H4 (cell line): ENCODE measurements at regions not wholly inside any gene's neighbourhood (a gene's known extent, or its start where the extent isn't known, plus 50 kb on each side); places are given as distances from the start of the nearest gene placed in this dataset.

ENCODE experiments used
- DNase-seq: peaks from one replicate; pipeline ENCODE4 v3.0.0-alpha.2; 2015; ENCODE audit warnings: low spot score

DNA sequence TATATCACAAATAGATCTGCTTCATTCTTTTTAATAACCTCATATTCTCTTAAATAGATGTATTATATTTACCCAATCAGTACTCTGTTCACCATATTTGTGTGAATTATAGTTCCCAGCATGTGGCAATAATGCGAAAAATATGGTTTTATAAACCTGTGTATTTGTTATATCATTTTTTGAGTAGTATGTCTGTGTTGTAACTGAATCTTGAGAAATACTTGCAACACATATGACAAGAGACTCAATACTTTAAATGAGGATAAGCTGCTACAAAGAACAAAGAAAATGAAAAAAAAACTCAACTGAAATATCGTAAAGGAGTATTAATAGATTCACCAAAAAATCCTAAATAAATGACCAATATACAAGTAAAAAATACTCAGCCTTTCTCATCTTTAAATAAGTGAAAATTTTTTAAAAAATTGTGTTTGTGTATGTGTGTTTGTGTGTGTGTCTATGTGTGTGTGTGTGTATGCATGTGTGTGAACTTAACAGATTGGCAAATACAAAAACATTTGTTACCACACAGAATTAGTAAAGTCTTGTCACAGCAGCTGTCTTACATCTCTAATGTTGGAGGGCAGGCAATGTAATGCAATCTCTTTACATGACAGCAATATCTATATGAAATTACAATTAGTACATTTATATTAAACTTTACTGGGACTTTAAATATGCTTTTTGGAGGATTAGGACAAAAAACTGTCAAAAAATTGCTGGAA is 441.9 kb upstream of the MGAT4C start:
- DNase-seq, result no peak

- no peak for DNase-seq
Measured at GRCh38 chr12:86683568-86684304, 427.5 kb upstream of the MGAT4C start.

DNA sequence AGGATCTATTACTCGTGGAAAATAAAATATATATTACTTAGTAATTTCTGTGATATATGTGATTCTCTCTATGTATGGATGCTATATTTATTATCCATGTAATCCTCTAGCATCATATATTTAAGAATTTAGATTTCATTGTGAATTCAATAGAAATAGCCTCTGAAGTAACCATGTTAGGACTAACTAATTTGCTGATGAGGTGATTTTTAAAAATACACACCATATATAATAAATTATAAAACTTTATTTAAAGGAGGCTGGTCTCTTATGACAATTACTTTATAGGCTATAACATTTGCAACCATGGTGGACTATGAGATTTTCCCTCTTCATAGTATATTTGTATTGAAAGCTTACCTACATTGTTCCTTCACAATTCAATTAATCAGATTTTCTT is 424.9 kb upstream of the MGAT4C start:
- no peak for DNase-seq

- DNase-seq, result no peak
Measured at GRCh38 chr12:86675197-86675596, 419.0 kb upstream of the MGAT4C start.

DNA sequence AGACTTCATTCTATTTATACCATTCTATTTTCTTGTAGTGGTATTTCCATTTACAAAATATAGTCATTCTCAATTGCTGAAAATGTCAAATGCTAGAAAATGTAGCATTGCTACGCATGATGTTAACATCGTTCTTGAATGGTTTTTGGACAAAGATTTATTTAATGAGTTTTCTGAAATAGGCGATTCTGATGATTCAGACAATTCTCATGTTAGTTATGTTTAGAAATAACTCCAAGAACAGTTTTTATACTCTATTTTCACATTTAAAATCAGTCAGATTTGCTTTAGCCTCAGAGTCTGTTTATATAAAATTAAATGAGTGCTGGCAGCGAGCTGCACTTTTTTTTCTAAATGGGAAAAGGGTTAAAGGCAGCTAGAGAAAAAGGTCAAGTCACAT is 414.8 kb upstream of the MGAT4C start:
- no peak for DNase-seq

- no peak for DNase-seq
Measured at GRCh38 chr12:86669010-86669409, 412.8 kb upstream of the MGAT4C start.

GRCh38 chr12:86666316-86666715 is 410.1 kb upstream of the MGAT4C start:
- no peak for DNase-seq

DNA sequence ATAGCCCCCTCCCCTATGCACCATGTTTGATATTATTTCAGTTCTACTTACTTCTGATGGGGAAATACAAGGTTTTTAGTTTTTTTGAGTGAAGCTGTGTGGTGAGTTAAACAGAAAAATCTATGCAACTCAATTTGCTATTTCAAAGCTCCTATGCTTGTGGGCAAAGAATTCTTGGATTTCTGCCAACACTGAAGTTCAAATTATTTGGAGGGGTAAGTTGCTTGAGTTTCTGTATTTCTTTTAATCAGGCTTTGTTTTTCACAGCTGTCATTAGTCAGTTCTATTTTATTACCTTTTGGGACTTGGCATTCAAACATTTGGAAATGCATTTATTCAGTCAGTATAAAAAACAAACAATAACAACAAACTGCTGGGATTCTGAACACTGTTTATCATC is 407.5 kb upstream of the MGAT4C start:
- no peak for DNase-seq

GRCh38 chr12:86663173-86663572 is 407.0 kb upstream of the MGAT4C start:
- no peak for DNase-seq

- DNase-seq, result no peak
Measured at GRCh38 chr12:86662464-86662863, 406.3 kb upstream of the MGAT4C start.

DNA sequence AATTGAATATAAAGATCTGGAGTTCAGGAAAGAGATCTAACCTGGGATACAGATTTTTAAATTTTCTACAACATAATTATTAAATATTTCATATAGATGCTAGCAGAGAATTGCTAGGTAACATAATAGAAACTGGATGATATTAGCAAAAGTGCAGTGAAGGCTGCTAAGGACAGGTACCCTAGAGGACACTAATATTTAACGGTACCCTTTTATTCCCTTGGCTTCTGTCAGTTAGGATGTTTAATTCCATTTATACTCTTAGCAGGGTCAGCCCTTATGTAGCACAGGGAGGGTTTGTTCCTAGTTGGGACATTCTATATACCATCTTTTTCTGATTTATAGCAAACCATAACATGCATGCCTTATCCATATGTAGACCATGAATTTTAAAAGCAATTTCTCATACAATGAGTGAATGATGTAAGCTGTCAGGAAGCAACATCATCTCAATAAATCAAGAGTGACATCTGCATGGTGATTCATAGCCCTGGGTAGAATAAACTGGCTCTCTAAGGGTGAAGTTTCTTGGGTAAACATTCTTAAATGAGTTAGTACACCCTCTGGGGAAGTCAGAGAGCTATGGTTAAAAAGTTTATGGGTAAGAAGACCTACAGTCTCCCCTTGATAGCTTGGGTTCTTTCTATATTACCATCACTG is 404.4 kb upstream of the MGAT4C start:
- peak; percentile 4 for DNase-seq

DNA sequence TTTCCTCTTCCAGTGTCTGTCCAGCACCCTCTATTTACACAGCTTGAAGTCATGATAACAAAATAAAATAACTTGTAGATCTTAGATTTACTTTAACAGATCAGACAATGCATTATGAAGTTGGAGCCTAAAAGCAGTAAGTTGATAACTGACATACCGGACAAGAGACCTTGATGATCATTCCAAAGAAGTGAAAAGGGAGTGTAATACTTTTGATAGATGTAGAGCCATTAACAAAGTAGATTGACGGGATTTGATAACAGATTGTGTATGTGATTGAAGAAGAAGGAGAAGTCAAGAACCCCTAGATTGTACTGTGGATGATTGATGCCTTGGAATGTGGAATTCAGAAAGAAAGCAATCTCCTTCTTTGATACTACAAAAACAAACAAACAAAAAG is 403.8 kb upstream of the MGAT4C start:
- DNase-seq, result no peak

DNA sequence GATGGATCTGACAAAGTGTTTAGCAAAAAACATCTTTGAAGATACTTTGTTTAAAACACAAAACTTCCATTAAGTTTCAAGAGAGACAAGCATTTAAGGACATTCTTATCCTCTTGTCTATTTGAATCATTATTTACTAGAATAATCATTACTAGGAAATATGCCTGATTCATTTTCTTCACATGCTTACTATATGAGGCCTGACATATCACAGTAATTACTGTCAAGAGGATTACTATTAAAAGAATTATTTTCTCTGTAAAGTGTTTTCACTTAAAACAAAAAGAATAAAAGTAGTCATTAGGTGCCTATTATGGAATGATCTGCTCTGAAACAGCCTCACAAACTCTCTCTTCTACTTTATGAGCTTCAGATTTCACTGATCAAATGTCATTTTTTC is 402.1 kb upstream of the MGAT4C start:
- DNase-seq, result no peak

DNA sequence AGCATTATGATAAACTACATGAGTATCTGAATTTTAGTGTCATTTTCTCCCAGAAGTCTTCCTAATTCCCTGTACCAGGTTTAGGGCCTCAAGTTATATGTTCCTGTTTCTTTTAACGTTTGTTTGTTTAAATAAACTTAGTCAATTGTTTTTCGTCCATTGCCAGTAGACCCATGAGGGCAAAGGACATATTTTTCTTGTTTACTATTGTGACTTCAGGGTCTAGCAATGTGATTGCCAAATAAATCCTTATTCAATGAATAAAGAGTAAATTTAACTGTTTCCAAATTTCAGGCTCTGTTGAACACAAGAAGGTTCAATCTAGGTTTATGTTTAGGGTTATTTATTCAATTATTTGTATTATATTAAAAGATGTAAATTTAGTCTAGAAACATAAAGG is 391.6 kb upstream of the MGAT4C start:
- no peak for DNase-seq

- peak; percentile 75 for DNase-seq
Measured at GRCh38 chr12:86634456-86635410, 378.5 kb upstream of the MGAT4C start.

DNA sequence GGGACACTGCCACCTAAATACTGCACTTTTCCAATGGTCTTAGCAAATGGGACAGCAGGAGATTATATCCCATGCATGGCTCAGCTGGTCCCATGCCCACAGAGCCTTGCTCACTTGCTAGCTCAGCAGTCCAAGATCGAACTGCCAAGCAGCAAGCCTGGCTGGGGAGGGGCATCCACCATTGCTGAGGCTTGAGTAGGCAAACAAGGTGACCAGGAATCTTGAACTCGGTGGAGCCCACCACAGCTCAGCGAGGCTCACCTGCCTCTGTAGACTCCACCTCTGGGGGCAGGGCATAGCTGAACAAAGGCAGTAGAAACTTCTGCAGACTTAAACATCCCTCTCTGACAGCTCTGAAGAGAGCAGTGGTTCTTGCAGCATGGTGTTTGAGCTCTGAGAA is 370.8 kb upstream of the MGAT4C start:
- DNase-seq, result no peak

- DNase-seq, result no peak
Measured at GRCh38 chr12:86623267-86623666, 367.1 kb upstream of the MGAT4C start.

GRCh38 chr12:86621957-86622356 is 365.8 kb upstream of the MGAT4C start:
- DNase-seq, result no peak

- no peak for DNase-seq
Measured at GRCh38 chr12:86613311-86613710, 357.1 kb upstream of the MGAT4C start.

- DNase-seq, result no peak
Measured at GRCh38 chr12:86608638-86609037, 352.4 kb upstream of the MGAT4C start.

DNA sequence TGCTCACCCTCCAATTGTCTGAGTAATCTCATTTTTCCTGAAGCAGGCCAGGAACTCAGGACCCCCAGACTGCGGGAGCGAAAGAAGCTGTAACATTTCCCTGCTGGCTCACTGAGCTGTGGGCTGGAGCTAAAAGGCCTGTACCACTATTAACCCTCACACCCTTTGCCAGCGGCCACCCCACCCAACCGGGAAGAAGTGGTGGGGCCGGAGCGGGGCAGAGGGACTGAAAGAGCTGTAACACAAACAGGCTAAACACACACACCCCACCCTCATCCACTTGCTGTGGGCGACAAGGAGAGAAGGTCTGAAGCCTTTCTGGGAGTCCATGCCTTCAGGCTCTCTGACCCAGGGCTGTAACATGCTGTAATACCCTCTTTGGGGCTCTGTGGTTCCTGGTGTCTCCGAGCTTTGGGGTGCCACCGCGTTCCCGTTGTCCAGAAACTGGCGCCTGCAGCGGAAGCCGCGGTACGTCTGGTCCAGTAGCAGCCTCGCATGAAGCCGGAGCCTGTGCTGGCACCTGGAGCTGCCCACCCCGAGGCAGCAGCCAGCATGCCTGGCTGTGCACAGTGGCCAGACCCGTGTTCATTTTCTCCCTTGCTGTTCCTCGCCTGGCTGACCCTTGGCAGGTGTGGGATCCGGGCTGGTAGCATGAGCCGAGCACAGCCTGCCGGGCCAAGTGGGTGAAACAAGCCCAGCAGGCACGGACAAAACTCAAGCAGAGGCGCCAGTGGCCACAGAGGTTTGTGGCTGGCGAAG is 345.5 kb upstream of the MGAT4C start:
- DNase-seq, result no peak
